HL-60 (cell line): ENCODE measurements at regions not wholly inside any gene's neighbourhood (a gene's known extent, or its start where the extent isn't known, plus 50 kb on each side); places are given as distances from the start of the nearest gene placed in this dataset.

Source experiments
- DNase-seq, 2 experiments: peaks; one replicate each; pipeline ENCODE4 v3.0.0-alpha.2; 2010 to 2020; ENCODE audit warnings: low read depth in 1 of 2, low spot score in 1 of 2
- H3K27ac ChIP-seq: fragments of 250-450 bp; sonication (Bioruptor Pico); replicated peaks from 2 replicates; pipeline ENCODE4 v1.5.1; 2020; ENCODE audit warnings: mild to moderate bottlenecking, moderate library complexity
- H3K27me3 ChIP-seq: fragments of 250-450 bp; sonication (Bioruptor Pico); 2 replicates; pipeline ENCODE4 v1.5.1; 2021; ENCODE audit warnings: mild to moderate bottlenecking, moderate library complexity; ENCODE audit not compliant: insufficient read depth, poor library complexity, severe bottlenecking
- H3K4me3 ChIP-seq: replicated peaks from 2 replicates; pipeline ENCODE4 v1.5.1; 2011; ENCODE audit warnings: mild to moderate bottlenecking, control low read depth, low read length; ENCODE audit not compliant: insufficient read depth
- CTCF ChIP-seq: IDR thresholded peaks from one replicate; pipeline ENCODE4 v1.5.1; 2011; ENCODE audit warnings: low read length, control low read depth, inconsistent platforms; ENCODE audit not compliant: insufficient read depth
- GABPA ChIP-seq: IDR thresholded peaks from 2 replicates; pipeline ENCODE4 v1.6.1; 2012; ENCODE audit warnings: low read depth
- POLR2AphosphoS5 ChIP-seq: IDR thresholded peaks from 2 replicates; pipeline ENCODE4 v1.6.1; 2012; ENCODE audit warnings: low read depth
- REST ChIP-seq: IDR thresholded peaks from 2 replicates; pipeline ENCODE4 v1.6.1; 2012; ENCODE audit warnings: low read depth; ENCODE audit not compliant: insufficient replicate concordance
- SPI1 ChIP-seq: IDR thresholded peaks from 2 replicates; pipeline ENCODE4 v1.6.1; 2012; ENCODE audit warnings: low read depth, mild to moderate bottlenecking, borderline replicate concordance

- H3K27ac ChIP-seq = no peak overlapping the region
- no peak overlapping the region for H3K4me3 ChIP-seq
These were observed 157.6 kb downstream of the KLF5 start for GRCh38 chr13:73216381-73216831.

GRCh38 chr13:73215823-73216222 lies 157.0 kb downstream of the KLF5 start:
- Histone ChIP-seq H3K4me3 (no peak overlapping the region), H3K27me3 (peaks cover 2% of the 10 kb centered on the region), H3K27ac (no peak overlapping the region)
- TF ChIP-seq CTCF (no peak), GABPA (no peak), SPI1 (no peak), REST (no peak), POLR2AphosphoS5 (no peak)
- DNase-seq = no peak

More at GRCh38 chr13:73216381-73216831, 157.6 kb downstream of the KLF5 start:
- TF ChIP-seq GABPA (no peak), REST (no peak), SPI1 (no peak), POLR2AphosphoS5 (no peak), CTCF (no peak)
- H3K27me3 ChIP-seq = peaks cover 2% of the 10 kb centered on the region
- DNase-seq = no peak

- TF ChIP-seq POLR2AphosphoS5 (no peak), REST (no peak), GABPA (no peak), CTCF (no peak), SPI1 (no peak)
- DNase-seq = no peak
- peaks cover 2% of the 10 kb centered on the region for H3K27me3 ChIP-seq
- H3K27ac ChIP-seq = no peak overlapping the region
- no peak overlapping the region for H3K4me3 ChIP-seq
These were observed 153.7 kb downstream of the KLF5 start for GRCh38 chr13:73212482-73212881.
